K562 (cell line): ENCODE measurements at regions not wholly inside any gene's neighbourhood (a gene's known extent, or its start where the extent isn't known, plus 50 kb on each side); places are given as distances from the start of the nearest gene placed in this dataset.

Experiments
- CREB5 ChIP-seq: fragments of 250-450 bp; sonication (Bioruptor Pico); IDR thresholded peaks from 2 replicates; pipeline ENCODE4 v1.5.0; 2020; ENCODE audit warnings: mild to moderate bottlenecking
- CTCF ChIP-seq, 3 experiments: IDR thresholded peaks in 2 of 3; conservative IDR thresholded peaks in 1 of 3; 2 replicates each; pipeline ENCODE4 v1.5.1; 2011 to 2012; ENCODE audit warnings: low read length in 3 of 3, mild to moderate bottlenecking in 3 of 3, control low read depth in 2 of 3, improper control_type of control experiment in 1 of 3, inconsistent platforms in 1 of 3, low read depth in 1 of 3, mixed read lengths in 1 of 3, moderate library complexity in 1 of 3; ENCODE audit not compliant: insufficient read depth in 2 of 3
- HMGXB4 ChIP-seq: sonication (generic); formaldehyde crosslinking; IDR thresholded peaks from 2 replicates; pipeline ENCODE4 v1.8.1; 2023; ENCODE audit warnings: mild to moderate bottlenecking, missing genetic modification reagents
- MCM3 ChIP-seq: fragments of 450-650 bp; IDR thresholded peaks from 2 replicates; pipeline ENCODE4 v1.6.1; 2016
- PPARD ChIP-seq: fragments of 250-450 bp; sonication (Bioruptor Pico); IDR thresholded peaks from 2 replicates; pipeline ENCODE4 v1.8.0; 2022; ENCODE audit warnings: inconsistent platforms, mild to moderate bottlenecking, moderate library complexity
- RBBP5 ChIP-seq: fragments of 200-600 bp; sonication (generic); IDR thresholded peaks from 2 replicates; pipeline ENCODE4 v1.6.1; 2012; ENCODE audit warnings: borderline replicate concordance, mild to moderate bottlenecking, low read length, control low read depth, inconsistent platforms; ENCODE audit not compliant: insufficient read depth, poor library complexity, severe bottlenecking
- REST ChIP-seq, 2 experiments: fragments of 450-650 bp; formaldehyde crosslinking in 1 of 2; IDR thresholded peaks; 2 replicates each; pipeline versions ENCODE4 v1.4.0 to v1.6.1; 2014 to 2020; ENCODE audit warnings: mild to moderate bottlenecking in 2 of 2, borderline replicate concordance in 1 of 2, low read depth in 1 of 2
- SRSF3 ChIP-seq: fragments of 200-400 bp; formaldehyde crosslinking; IDR thresholded peaks from 2 replicates; pipeline ENCODE4 v1.6.1; 2016; ENCODE audit warnings: mild to moderate bottlenecking, low read length, moderate library complexity; ENCODE audit not compliant: insufficient read depth
- USF1 ChIP-seq: sonication (generic); formaldehyde crosslinking; IDR thresholded peaks from 2 replicates; pipeline ENCODE4 v1.9.0; 2022; ENCODE audit warnings: mild to moderate bottlenecking, missing genetic modification reagents
- ZNF655 ChIP-seq: fragments of 250-450 bp; sonication (Bioruptor Pico); IDR thresholded peaks from 2 replicates; pipeline ENCODE4 v1.5.0; 2021

GRCh38 chr14:106199097-106199496, 672.7 kb downstream of the TMEM121 start:
- TF ChIP-seq ZNF655 (CRISPR knock-in tag) (no peak), MCM3 (no peak), RBBP5 (no peak), PPARD (CRISPR knock-in tag) (no peak), CREB5 (CRISPR knock-in tag) (no peak), SRSF3 (no peak), REST (IDR thresholded peaks at IDR 0.05; ENCODE audit: borderline replicate concordance) (no peak), REST (CRISPR knock-in tag; IDR thresholded peaks at IDR 0.05; ENCODE audit: low read depth) (no peak), CTCF (IDR thresholded peaks at IDR 0.05 in 2 of 3, conservative IDR thresholded peaks at IDR 0.05 in 1 of 3; ENCODE audit: insufficient read depth in 2 of 3, low read depth in 1 of 3, low read length in 3 of 3) (no peak), USF1 (CRISPR knock-in tag) (no peak), HMGXB4 (no peak)
